ENCODE measurements at regions not wholly inside any gene's neighbourhood (a gene's known extent, or its start where the extent isn't known, plus 50 kb on each side); places are given as distances from the start of the nearest gene placed in this dataset.

- no peak for TF ChIP-seq CTCF (conservative IDR thresholded peaks at IDR 0.05)
- no peak overlapping the region for H3K27ac ChIP-seq
Measured at GRCh38 chr14:71550367-71550766, 381.9 kb upstream of the RGS6 start.

GRCh38 chr14:71551291-71551950, 380.8 kb upstream of the RGS6 start:
- no peak for TF ChIP-seq CTCF (conservative IDR thresholded peaks at IDR 0.05)
- no peak overlapping the region for H3K27ac ChIP-seq

GRCh38 chr14:71552809-71553208, 379.4 kb upstream of the RGS6 start:
- no peak for TF ChIP-seq CTCF (conservative IDR thresholded peaks at IDR 0.05)
- no peak overlapping the region for H3K27ac ChIP-seq

- TF ChIP-seq CTCF (conservative IDR thresholded peaks at IDR 0.05) = no peak
- no peak overlapping the region for H3K27ac ChIP-seq
Measured at GRCh38 chr14:71553779-71554178, 378.4 kb upstream of the RGS6 start.

GRCh38 chr14:71554323-71554722, 377.9 kb upstream of the RGS6 start:
- no peak overlapping the region for H3K27ac ChIP-seq
- TF ChIP-seq CTCF (conservative IDR thresholded peaks at IDR 0.05) = no peak

GRCh38 chr14:71554959-71555612, 377.1 kb upstream of the RGS6 start:
- TF ChIP-seq CTCF (conservative IDR thresholded peaks at IDR 0.05) = no peak
- no peak overlapping the region for H3K27ac ChIP-seq

- no peak overlapping the region for H3K27ac ChIP-seq
- no peak for TF ChIP-seq CTCF (conservative IDR thresholded peaks at IDR 0.05)
Measured at GRCh38 chr14:71555654-71556559, 376.3 kb upstream of the RGS6 start.
